Bronchial epithelial cell (primary cell): ENCODE measurements at regions not wholly inside any gene's neighbourhood (a gene's known extent, or its start where the extent isn't known, plus 50 kb on each side); places are given as distances from the start of the nearest gene placed in this dataset.
"Not testable (repeated sequence)": the region's sequence is repeated elsewhere in the genome, so short reads cannot be mapped to it uniquely, and the experiment has no call there.

ENCODE experiments used
- DNase-seq: peaks from one replicate; pipeline ENCODE4 v3.0.0-alpha.2; 2010; ENCODE audit warnings: low read depth
- FAIRE-seq: peaks from 2 replicates; lab custom pipeline; 2011; peaks lifted over from hg19 to GRCh38; lab: Jason Lieb, UNC
- H3K27me3 ChIP-seq: 2 replicates; pipeline ENCODE4 v1.5.1; 2011; ENCODE audit warnings: low read length; ENCODE audit not compliant: control insufficient read depth, insufficient read depth
- H3K36me3 ChIP-seq: 2 replicates; pipeline ENCODE4 v1.5.1; 2011; ENCODE audit warnings: low read length; ENCODE audit not compliant: control insufficient read depth, insufficient read depth
- H3K4me3 ChIP-seq: 2 replicates; pipeline ENCODE4 v1.5.1; 2011; ENCODE audit warnings: mild to moderate bottlenecking, low read depth, low read length, control low read depth
- TF ChIP-seq, protein P1 (sequence below): IDR thresholded peaks from 2 replicates; pipeline ENCODE4 v1.5.1; 2011; ENCODE audit warnings: mild to moderate bottlenecking, moderate library complexity, low read length, control low read depth, inconsistent platforms; ENCODE audit not compliant: insufficient read depth, severe bottlenecking

DNA sequence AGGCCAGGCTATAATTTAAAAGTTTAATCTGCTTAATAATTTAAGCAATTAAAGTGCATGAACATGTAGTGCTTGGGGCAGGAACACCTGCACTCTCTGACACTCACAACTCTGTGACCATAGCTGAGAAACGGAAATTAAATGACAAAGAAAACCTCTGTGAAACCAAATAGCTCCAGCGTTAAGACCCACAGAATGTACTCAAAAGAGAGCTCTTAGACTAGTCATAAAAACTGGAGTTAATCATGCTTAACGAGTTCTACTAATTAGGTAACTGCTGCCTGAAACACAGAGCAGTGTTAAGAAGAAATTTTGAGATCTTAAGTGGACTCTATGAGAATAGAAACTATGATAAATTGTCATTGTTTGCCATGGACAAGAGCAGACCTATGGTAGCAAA is 174.4 kb upstream of the SPIN4 start:
- TF ChIP-seq, protein P1, sequence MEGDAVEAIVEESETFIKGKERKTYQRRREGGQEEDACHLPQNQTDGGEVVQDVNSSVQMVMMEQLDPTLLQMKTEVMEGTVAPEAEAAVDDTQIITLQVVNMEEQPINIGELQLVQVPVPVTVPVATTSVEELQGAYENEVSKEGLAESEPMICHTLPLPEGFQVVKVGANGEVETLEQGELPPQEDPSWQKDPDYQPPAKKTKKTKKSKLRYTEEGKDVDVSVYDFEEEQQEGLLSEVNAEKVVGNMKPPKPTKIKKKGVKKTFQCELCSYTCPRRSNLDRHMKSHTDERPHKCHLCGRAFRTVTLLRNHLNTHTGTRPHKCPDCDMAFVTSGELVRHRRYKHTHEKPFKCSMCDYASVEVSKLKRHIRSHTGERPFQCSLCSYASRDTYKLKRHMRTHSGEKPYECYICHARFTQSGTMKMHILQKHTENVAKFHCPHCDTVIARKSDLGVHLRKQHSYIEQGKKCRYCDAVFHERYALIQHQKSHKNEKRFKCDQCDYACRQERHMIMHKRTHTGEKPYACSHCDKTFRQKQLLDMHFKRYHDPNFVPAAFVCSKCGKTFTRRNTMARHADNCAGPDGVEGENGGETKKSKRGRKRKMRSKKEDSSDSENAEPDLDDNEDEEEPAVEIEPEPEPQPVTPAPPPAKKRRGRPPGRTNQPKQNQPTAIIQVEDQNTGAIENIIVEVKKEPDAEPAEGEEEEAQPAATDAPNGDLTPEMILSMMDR, result no peak

DNA sequence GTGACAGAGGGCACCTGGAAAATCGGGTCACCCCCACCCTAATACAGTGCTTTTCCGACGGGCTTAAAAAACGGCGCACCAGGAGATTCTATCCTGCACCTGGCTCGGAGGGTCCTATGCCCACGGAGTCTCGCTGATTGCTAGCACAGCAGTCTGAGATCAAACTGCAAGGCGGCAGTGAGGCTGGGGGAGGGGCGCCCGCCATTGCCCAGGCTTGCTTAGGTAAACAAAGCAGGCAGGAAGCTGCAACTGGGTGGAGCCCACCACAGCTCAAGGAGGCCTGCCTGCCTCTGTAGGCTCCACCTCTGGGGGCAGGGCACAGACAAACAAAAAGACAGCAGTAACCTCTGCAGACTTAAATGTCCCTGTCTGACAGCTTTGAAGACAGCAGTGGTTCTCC is 168.2 kb upstream of the SPIN4 start:
- not testable (repeated sequence) for DNase-seq, FAIRE-seq, H3K27me3 ChIP-seq, H3K4me3 ChIP-seq, H3K36me3 ChIP-seq

More for the DNA sequence above, 174.4 kb upstream of the SPIN4 start:
- Histone ChIP-seq H3K36me3 (no peaks in the 10 kb centered on the region), H3K4me3 (no peak overlapping the region), H3K27me3 (no peaks in the 10 kb centered on the region)
- no peak for FAIRE-seq
- no peak for DNase-seq

DNA sequence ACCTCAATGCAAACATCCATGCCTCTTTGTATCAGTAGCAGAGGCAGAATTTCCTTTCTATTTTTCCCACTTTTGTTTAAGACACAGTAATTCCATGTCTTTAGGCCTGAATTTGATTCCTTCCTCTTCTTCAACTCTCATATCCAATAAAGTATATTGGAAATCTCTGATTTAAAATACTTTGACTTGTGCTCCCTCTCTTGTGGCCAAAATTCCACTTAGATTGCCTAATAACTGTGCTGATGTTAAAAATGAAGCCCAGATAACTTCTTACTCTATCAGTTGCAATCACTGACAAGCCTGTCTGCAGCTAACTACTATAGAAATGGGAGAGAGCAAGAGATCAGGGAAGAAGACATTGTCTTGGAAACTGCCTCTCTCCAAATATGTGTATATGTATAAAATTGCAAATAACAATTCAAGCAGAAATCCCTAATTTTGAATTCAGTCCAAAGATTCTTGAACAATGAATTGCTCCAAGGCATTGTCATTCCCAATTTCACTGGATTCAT is 163.5 kb upstream of the SPIN4 start:
- H3K4me3 ChIP-seq, result no peak overlapping the region
- H3K36me3 ChIP-seq, result no peaks in the 10 kb centered on the region
- H3K27me3 ChIP-seq, result no peaks in the 10 kb centered on the region
- FAIRE-seq (no peak), DNase-seq (no peak)
- TF ChIP-seq, protein P1, result no peak

DNA sequence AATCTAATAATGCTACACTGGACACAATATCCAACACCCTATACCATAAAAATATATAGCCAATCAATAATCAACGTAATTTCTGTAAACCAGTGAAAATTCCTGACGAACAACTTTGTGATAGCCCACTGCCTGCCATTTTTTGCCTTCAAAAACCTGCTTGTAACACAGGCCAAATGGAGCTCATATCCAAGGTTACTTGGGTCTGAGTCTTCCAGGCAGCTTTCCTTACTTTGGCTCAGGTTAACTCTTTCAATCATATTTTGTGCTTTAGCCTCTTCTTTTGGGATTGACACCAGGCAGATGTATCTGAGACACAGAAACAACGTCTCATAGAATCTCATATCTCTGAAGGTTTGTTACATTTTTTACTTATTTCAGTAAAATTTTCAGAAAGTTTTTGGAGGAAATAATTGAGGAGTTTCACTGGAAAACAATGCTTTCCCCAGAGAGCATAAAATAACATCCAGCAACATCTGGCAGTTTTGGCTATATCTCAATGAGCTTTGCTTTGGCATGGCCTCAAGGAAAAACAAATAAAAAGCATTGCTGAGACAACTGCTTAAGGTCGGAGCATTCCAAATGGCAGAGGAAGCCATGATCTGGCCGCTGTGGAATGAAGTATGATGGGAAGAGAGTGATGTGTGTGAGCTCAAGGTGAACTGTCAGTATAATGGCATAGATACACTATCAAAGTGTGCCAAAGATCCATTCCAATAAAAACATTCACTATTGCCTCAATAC is 162.9 kb upstream of the SPIN4 start:
- no peaks in the 10 kb centered on the region for H3K36me3 ChIP-seq
- peak; percentile 31 for DNase-seq
- no peak overlapping the region for H3K4me3 ChIP-seq
- TF ChIP-seq, protein P1, result no peak
- no peaks in the 10 kb centered on the region for H3K27me3 ChIP-seq
- no peak for FAIRE-seq

DNA sequence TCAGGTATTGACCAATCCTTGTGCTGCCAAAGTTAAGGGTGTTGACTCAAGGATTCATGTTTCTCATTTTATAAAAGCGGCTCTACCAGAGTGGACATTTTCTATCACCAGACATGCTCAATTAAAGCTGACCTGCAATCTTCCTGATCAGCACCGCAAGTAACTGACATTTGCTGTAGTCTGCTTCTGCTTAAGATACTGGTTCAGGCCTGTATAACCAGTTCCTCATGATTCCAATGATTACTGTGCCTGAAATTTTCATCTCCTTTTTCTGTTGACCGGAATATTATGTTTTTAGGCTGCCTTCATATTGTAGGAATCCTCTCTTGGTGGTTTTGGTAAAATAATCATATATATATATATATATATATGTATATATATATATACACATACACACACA is 160.2 kb upstream of the SPIN4 start:
- TF ChIP-seq, protein P1, result no peak
- no peak for DNase-seq
- Histone ChIP-seq H3K4me3 (no peak overlapping the region), H3K27me3 (no peaks in the 10 kb centered on the region), H3K36me3 (no peaks in the 10 kb centered on the region)
- no peak for FAIRE-seq

DNA sequence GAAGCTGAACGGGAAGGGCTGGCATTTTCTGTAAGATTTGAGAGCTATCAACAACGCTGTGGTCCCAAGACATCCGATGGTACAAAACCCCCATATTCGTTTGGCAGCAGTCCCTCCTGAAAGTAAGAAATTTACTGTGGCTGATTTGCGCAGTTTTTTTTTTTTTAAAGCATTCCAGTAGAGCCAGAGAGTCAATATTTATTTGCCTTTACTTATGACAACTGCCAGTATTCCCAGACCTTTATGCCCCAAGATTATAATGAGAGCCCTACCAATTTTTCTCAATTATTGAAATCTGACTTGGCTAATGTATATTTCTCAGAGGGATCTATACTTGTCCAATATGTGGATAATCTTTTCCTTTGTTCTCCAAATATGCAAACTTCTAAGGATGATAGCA is 157.5 kb upstream of the SPIN4 start:
- no peak overlapping the region for H3K4me3 ChIP-seq
- no peak for FAIRE-seq
- TF ChIP-seq, protein P1, result no peak
- no peak for DNase-seq
- no peaks in the 10 kb centered on the region for H3K36me3 ChIP-seq
- no peaks in the 10 kb centered on the region for H3K27me3 ChIP-seq
